ENCODE measurements at regions not wholly inside any gene's neighbourhood (a gene's known extent, or its start where the extent isn't known, plus 50 kb on each side); places are given as distances from the start of the nearest gene placed in this dataset.

DNA sequence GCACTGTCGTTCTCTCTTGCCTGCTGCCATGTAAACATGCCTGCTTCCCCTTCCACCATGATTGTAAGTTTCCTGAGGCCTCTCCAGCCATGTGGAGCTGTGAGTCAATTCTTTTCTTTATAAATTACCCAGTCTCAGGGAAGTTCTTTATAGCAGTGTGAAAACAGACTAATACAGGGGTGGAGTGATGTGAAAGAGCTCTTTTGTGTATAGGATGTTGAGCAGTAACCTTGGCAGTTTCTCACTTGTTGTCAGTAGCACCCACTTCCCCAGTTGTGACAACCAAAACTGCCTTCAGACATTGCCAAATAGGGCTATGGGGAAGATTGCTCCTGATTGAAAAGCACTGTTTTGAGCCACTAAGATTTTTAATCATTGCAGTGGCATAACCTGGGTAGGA is 552.2 kb upstream of the ZNF462 start:
- Mint-ChIP-seq H3K27me3 (no peaks in the 10 kb centered on the region), H3K27ac (no peak overlapping the region), H3K9me3 (peaks cover 4% of the 10 kb centered on the region), H3K4me1 (peaks cover 7% of the 10 kb centered on the region), H3K36me3 (ENCODE audit: low read depth) (no peaks in the 10 kb centered on the region), H3K4me3 (no peak overlapping the region)
- ChIA-PET CTCF (no interaction called here), POLR2A (no interaction called here)
- DNase-seq = no peak

DNA sequence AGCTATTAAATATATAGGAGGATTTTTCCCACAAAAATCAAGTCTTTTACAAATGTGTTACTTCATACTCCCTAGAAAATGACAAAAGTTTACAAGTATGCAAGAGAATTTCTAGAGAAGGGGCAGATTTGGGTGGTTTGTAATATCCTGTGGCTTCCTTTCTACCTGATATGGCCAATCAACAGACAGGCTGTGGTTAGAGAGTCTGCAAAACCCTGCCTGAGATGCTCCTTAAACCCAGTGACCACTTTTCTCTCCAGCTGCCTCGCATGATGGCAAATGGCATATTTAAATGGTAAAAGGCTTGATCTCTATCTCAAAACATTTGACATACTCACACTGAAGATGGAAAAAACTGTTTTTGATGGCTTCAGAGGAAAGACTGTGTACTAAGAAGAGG is 550.1 kb upstream of the ZNF462 start:
- Mint-ChIP-seq H3K27me3 (no peaks in the 10 kb centered on the region), H3K27ac (no peak overlapping the region)

DNA sequence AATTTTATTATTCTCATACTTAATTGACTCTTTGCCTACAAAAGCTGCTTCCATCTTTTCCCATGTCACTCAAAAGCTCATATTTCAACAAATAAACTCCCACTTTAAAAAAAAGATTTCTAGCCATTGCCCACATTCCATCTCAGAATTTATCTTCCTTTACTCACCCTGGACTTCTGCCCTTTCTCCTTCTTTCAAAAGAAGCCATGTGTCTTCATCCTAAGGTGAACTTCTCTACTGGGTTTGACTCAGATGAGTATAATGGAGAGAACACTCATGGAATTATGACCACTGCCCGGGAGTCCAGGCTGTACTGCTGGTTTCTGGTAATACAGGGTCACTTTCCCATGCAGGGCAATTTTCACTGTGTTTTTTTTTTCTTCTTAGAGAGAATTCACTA is 548.5 kb upstream of the ZNF462 start:
- H3K4me3 Mint-ChIP-seq = no peak overlapping the region
- ChIA-PET POLR2A (no interaction called here), CTCF (no interaction called here)
- H3K27me3 Mint-ChIP-seq = no peaks in the 10 kb centered on the region
- H3K4me1 Mint-ChIP-seq = peaks cover 4% of the 10 kb centered on the region
- no peaks in the 10 kb centered on the region for H3K36me3 Mint-ChIP-seq (ENCODE audit: low read depth)
- peaks cover 7% of the 10 kb centered on the region for H3K9me3 Mint-ChIP-seq
- no peak for DNase-seq
- H3K27ac Mint-ChIP-seq = no peak overlapping the region

More for the DNA sequence above, 550.1 kb upstream of the ZNF462 start:
- Mint-ChIP-seq H3K4me1 (peaks cover 4% of the 10 kb centered on the region), H3K36me3 (ENCODE audit: low read depth) (no peaks in the 10 kb centered on the region), H3K4me3 (no peak overlapping the region), H3K9me3 (peaks cover 4% of the 10 kb centered on the region)
- ChIA-PET CTCF (no interaction called here), POLR2A (no interaction called here)
- no peak for DNase-seq

DNA sequence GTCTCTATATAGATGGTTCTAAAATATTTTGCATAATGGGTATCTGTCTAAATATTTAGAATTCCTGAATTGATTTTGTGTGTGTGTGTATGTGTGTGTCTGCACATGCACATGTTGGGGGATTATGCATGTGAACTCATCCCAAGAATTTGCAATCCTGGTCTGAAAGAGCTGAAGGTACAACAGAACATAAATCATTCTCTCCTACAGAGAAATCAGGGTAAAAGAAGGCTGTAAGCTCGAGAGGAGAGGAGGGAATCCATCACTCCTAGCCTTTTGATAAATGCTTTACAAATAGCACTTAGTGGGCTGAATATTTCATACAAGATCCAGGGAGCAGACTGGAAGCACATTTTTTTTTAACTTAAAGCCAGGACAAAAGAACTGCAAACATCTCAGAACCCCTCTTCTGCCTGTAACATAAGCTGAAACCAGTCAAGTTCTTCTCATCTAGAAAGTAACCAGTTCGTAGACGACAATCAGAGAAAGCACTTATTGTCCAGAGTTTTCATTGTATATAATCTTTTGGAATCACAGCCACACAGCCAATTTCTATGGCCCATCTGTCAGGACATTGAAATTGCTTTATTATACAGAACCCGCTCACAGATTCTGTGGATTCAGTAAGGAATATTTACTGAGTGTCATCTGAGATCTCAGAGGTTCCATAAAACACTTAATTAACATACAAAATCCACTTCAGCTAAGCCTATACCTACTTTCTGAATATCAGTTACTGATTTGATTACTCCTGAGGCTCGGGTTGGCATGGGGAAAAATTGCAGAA is 541.4 kb upstream of the ZNF462 start:
- POLR2A ChIA-PET = no interaction called here
- DNase-seq = no peak
- H3K4me3 Mint-ChIP-seq = no peak overlapping the region
- no peaks in the 10 kb centered on the region for H3K27me3 Mint-ChIP-seq
- no peaks in the 10 kb centered on the region for H3K4me1 Mint-ChIP-seq
- H3K36me3 Mint-ChIP-seq (ENCODE audit: low read depth) = no peaks in the 10 kb centered on the region
- peaks cover 5% of the 10 kb centered on the region for H3K9me3 Mint-ChIP-seq
- CTCF ChIA-PET = no interaction called here
- no peak overlapping the region for H3K27ac Mint-ChIP-seq

DNA sequence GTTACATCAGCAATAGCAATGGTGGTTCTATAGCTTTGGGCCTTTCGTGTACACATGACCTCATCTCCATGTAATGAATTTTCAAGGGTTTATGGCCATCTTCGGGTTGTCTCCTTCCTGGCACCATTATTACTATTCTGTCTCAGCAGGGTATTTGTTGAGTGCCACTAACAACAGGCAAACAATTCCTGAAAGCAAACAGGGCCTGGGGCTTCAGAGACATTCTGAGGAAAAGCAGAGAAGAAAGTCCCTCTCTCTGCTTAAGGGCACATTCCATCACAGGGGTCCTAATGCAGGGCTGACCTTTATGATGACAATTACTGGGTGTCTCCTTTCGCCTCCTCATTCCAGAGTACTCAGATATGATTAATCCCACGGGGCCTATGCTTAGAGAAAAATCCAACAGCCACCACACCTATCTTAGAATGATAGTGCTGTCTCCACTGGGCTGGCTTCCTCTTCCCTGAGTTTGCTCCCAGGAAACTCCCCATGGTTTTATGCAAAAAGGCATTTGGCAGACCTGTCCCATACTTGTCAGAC is 540.2 kb upstream of the ZNF462 start:
- H3K9me3 Mint-ChIP-seq = peaks cover 5% of the 10 kb centered on the region
- no peak overlapping the region for H3K27ac Mint-ChIP-seq
- H3K36me3 Mint-ChIP-seq (ENCODE audit: low read depth) = no peaks in the 10 kb centered on the region
- no peak overlapping the region for H3K4me3 Mint-ChIP-seq
- H3K27me3 Mint-ChIP-seq = no peaks in the 10 kb centered on the region
- no peaks in the 10 kb centered on the region for H3K4me1 Mint-ChIP-seq
- no peak for DNase-seq
- ChIA-PET POLR2A (no interaction called here), CTCF (no interaction called here)

DNA sequence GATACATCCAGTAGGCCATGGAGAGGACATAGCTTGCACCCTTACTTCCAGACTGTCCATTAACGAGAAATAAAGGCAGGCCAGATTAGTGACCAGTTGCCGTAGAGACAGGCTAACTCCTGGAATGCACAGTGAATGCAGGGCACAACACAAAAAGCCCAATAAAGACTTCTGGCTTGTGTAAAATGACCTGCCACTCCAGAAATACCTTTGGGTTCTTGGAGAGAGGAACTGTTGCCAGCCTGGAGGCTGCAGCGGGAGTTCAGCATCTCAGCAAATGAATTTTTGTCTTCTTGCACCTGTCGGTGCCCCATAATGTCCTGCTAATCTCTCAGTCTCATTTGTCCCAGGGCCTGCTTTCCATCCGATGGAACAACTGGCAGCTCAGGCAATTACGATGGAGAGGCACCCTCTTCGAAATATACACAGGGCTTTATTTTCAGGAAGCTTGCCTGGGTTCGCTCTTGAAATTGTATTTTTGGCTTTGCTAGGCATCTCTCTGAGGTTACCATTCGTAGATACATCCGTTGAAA is 538.8 kb upstream of the ZNF462 start:
- Mint-ChIP-seq H3K4me1 (no peaks in the 10 kb centered on the region), H3K4me3 (no peak overlapping the region), H3K9me3 (peaks cover 5% of the 10 kb centered on the region), H3K27me3 (no peaks in the 10 kb centered on the region), H3K36me3 (ENCODE audit: low read depth) (no peaks in the 10 kb centered on the region), H3K27ac (no peak overlapping the region)
- ChIA-PET CTCF (no interaction called here), POLR2A (no interaction called here)
- DNase-seq = no peak

DNA sequence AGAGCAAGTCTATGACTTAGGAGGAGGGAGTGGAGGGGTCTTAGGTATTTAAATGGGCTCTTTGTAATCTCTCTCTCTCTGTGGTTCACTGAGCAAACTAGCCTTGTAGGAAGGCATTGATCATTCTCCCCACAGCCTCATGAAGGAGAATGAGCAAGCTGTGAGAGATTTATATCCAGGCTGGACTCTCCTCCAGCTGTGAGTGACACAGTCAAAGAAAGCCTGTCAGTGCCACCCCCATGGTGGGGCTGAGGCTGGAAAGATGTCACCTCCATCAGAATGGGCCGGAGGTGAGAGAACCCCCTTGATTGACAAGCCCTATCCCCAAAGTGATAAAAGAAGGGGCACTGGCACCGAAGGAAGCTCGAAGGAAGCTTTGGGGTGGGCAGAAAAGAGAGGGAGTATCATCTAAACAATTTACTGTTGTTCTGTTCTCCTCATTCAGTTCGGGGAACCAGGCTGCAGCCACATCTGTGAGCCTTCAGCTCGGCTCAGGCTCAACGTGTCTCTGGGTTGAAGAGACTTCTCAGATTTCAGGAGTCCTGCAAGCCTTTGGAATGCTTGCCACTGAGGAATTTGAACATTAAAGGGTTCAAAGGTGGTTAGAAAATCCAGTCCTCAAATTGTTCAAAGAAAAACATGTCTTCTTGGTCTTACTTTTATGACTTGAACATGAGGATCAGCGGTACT is 538.2 kb upstream of the ZNF462 start:
- no peak overlapping the region for H3K4me3 Mint-ChIP-seq
- CTCF ChIA-PET = no interaction called here
- no peak for DNase-seq
- POLR2A ChIA-PET = no interaction called here
- H3K27me3 Mint-ChIP-seq = no peaks in the 10 kb centered on the region
- no peaks in the 10 kb centered on the region for H3K4me1 Mint-ChIP-seq
- H3K9me3 Mint-ChIP-seq = peaks cover 2% of the 10 kb centered on the region
- no peak overlapping the region for H3K27ac Mint-ChIP-seq
- H3K36me3 Mint-ChIP-seq (ENCODE audit: low read depth) = no peaks in the 10 kb centered on the region

DNA sequence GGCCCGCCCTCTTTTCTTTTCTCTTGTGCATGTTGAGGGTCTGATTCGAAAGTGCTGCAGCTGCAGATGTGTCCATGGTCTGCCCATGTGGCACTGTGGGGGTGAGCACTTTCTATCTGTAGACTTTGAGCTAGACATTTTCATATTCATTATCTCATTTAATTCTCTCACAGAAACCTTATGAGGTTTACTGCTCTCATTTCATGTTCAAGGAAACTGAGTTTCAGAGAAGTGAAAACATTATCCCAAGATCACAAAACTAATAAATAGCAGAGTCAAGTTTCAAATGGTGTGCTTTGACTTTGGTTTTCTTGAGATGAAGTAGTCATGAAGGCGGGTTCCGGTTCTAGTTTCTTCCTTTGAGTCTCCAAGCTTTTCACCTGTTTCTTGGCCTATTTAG is 536.5 kb upstream of the ZNF462 start:
- H3K9me3 Mint-ChIP-seq = peaks cover 2% of the 10 kb centered on the region
- H3K36me3 Mint-ChIP-seq (ENCODE audit: low read depth) = no peaks in the 10 kb centered on the region
- POLR2A ChIA-PET = no interaction called here
- peak overlapping the region; percentile 6 for H3K27ac Mint-ChIP-seq
- H3K4me1 Mint-ChIP-seq = no peaks in the 10 kb centered on the region
- H3K4me3 Mint-ChIP-seq = no peak overlapping the region
- DNase-seq = no peak
- CTCF ChIA-PET = no interaction called here
- H3K27me3 Mint-ChIP-seq = no peaks in the 10 kb centered on the region

DNA sequence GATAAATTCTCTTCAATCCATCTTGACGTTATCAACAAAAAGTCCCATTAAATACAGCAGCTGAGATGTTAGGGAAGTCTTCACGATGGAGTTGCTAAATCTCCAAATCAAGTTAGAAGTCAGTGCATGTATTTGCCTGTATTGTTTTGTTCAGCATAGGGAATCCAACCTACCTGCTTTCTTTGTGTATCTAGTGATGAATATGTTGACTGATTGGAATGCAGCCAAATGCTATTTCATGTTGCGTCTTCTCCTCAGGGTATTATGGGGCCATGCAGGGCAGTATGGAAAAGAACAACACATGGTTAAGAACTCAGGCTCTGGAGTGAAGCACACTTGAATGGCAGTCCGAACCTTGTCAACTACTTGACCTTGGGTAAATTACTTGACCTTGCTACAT is 529.5 kb upstream of the ZNF462 start:
- CTCF ChIA-PET = no interaction called here
- POLR2A ChIA-PET = no interaction called here
- no peaks in the 10 kb centered on the region for H3K36me3 Mint-ChIP-seq (ENCODE audit: low read depth)
- H3K27ac Mint-ChIP-seq = no peak overlapping the region
- H3K9me3 Mint-ChIP-seq = peaks cover 3% of the 10 kb centered on the region
- no peaks in the 10 kb centered on the region for H3K4me1 Mint-ChIP-seq
- no peaks in the 10 kb centered on the region for H3K27me3 Mint-ChIP-seq
- H3K4me3 Mint-ChIP-seq = no peak overlapping the region
- no peak for DNase-seq

DNA sequence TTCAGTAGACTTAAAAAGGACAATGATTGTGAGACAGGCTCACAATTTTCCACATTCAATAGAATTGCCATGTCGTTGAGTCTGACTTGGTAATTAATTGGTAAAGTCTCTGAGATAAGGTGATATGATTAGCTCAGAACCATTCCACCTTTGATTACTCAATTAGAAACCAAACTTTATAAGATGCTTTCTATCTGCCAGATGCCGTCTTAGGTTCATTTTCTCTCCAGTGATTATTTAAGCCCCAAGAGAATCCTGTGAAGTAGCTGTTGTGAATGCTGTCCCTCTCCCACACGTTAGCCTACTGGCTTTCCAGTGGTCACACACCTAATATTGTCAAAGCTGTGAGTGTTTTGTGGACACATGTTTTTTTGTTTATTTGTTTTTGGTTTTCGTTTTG is 528.9 kb upstream of the ZNF462 start:
- Mint-ChIP-seq H3K4me1 (no peaks in the 10 kb centered on the region), H3K4me3 (no peak overlapping the region), H3K27ac (no peak overlapping the region), H3K27me3 (no peaks in the 10 kb centered on the region), H3K36me3 (ENCODE audit: low read depth) (no peaks in the 10 kb centered on the region), H3K9me3 (peaks cover 3% of the 10 kb centered on the region)
- CTCF ChIA-PET = no interaction called here
- no peak for DNase-seq
- POLR2A ChIA-PET = no interaction called here

DNA sequence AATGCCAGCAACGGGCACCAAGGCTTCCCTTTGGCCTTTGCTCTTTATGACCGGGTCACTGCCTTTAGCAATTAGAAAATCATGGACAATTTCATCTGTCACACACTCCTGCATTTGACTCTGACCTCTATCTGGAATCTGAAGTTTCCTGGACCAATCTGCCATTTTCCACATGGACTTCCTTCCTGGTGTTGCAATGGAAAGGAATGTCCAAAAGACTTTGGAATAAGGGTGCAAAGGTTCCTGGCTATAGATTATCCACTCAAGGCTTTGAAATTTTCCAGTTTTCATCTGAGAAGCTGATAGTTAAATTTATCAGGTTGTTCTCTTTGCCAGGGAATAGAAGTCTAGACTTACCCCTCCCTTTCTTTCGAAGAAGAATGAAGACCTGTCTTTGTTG is 523.1 kb upstream of the ZNF462 start:
- ChIA-PET CTCF (no interaction called here), POLR2A (no interaction called here)
- Mint-ChIP-seq H3K4me1 (no peaks in the 10 kb centered on the region), H3K27me3 (no peaks in the 10 kb centered on the region), H3K36me3 (ENCODE audit: low read depth) (no peaks in the 10 kb centered on the region), H3K27ac (no peak overlapping the region), H3K9me3 (peaks cover 2% of the 10 kb centered on the region), H3K4me3 (no peak overlapping the region)
- no peak for DNase-seq

DNA sequence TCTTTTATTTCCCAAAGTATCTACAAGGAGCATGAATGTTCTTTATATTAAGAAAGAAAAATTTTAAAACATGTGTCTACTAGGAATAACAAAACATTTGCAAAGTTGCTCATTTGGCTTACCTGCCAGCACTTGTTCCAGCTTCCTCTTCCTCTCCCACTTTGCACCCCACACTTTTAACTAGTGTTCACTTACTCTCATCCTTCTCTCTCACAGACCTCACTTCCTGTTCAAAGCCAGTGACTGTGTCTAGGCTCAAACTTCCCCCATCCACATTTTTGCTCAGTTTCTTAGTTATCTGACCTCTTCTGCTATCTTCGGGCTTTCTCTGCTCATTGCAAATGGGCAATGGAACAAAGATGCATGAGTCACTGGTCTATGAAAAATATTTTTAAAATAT is 512.2 kb upstream of the ZNF462 start:
- Mint-ChIP-seq H3K36me3 (ENCODE audit: low read depth) (no peaks in the 10 kb centered on the region), H3K27ac (no peak overlapping the region), H3K27me3 (no peaks in the 10 kb centered on the region), H3K9me3 (no peaks in the 10 kb centered on the region), H3K4me3 (no peak overlapping the region), H3K4me1 (no peaks in the 10 kb centered on the region)
- DNase-seq = no peak
- POLR2A ChIA-PET = no interaction called here
- CTCF ChIA-PET = no interaction called here

DNA sequence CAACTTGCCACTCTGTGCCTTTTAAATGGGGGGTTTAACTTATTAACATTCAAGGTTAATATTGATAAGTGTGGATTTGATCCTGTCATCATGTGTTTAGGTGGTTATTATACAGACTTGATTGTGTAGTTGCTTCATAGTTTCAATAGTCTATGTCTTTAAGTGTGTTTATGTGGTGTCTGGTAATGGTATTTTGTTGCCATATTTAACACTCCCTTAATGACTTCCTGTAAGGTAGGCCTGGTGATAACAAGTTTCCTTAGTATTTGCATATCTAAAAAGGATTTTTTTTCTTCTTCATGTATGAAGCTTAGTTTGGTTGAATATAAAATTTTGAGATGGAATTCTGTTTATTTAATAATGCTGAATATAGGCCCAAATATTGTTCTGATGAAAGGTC is 506.0 kb upstream of the ZNF462 start:
- ChIA-PET POLR2A (no interaction called here), CTCF (no interaction called here)

DNA sequence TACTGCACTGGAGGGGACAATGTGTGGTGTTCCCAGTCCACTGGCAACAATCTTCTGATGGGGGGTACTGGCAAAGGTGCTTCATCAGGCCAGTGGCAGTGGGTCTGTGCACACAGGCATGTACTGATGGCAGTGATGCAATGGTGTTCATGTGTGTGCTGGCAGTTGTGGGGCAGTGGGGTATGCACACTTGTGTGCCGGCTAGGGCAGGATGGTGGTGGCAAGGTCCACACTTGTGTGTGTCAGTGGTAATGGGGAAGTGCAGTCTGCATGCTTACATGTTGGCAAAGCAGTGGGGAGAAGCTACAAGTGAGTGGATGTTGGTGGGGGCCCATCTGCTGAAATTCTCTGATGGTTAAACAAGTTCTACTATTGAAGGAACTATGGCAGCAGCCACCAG is 504.6 kb upstream of the ZNF462 start:
- Mint-ChIP-seq H3K9me3 (peaks cover 8% of the 10 kb centered on the region), H3K36me3 (ENCODE audit: low read depth) (no peaks in the 10 kb centered on the region), H3K27me3 (no peaks in the 10 kb centered on the region), H3K4me1 (no peaks in the 10 kb centered on the region), H3K27ac (no peak overlapping the region), H3K4me3 (no peak overlapping the region)
- CTCF ChIA-PET = no interaction called here
- DNase-seq = no peak
- POLR2A ChIA-PET = no interaction called here

More for the DNA sequence above, 506.0 kb upstream of the ZNF462 start:
- DNase-seq = no peak
- no peaks in the 10 kb centered on the region for H3K36me3 Mint-ChIP-seq (ENCODE audit: low read depth)
- H3K27ac Mint-ChIP-seq = no peak overlapping the region
- H3K4me3 Mint-ChIP-seq = no peak overlapping the region
- H3K9me3 Mint-ChIP-seq = peaks cover 7% of the 10 kb centered on the region
- H3K4me1 Mint-ChIP-seq = no peaks in the 10 kb centered on the region
- H3K27me3 Mint-ChIP-seq = no peaks in the 10 kb centered on the region

Measured in activated CD4-positive, alpha-beta T cell treated with anti-CD3 and anti-CD28 coated beads, Interleukin-2, amount 10 ng/mL, durations not matched to agents 7 days and 5 days (primary cell).